ENCODE measurements at regions not wholly inside any gene's neighbourhood (a gene's known extent, or its start where the extent isn't known, plus 50 kb on each side); places are given as distances from the start of the nearest gene placed in this dataset.

DNA sequence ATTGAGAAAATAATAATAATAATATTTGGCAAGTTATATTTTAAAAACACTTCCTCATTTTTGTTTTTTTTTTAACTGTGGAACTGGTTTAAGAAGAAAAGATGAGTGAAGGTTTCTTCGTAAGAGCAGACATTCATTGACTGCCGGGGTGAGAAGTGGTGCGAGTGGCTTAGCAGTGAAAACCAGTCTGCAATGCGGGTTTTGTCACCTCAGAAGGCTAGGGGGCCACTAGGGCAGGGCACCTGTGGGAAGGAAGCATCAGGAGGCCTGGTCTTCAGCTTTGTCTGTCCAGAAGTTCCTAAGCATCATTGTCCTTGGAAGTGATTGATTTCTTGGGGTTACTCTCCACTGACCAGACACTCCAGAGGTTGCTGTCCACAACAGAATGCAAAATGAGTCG lies 339.2 kb downstream of the ZNF326 start:
- no peak for TF ChIP-seq POLR2A (IDR thresholded peaks at IDR 0.05)
- TF ChIP-seq, protein P1, sequence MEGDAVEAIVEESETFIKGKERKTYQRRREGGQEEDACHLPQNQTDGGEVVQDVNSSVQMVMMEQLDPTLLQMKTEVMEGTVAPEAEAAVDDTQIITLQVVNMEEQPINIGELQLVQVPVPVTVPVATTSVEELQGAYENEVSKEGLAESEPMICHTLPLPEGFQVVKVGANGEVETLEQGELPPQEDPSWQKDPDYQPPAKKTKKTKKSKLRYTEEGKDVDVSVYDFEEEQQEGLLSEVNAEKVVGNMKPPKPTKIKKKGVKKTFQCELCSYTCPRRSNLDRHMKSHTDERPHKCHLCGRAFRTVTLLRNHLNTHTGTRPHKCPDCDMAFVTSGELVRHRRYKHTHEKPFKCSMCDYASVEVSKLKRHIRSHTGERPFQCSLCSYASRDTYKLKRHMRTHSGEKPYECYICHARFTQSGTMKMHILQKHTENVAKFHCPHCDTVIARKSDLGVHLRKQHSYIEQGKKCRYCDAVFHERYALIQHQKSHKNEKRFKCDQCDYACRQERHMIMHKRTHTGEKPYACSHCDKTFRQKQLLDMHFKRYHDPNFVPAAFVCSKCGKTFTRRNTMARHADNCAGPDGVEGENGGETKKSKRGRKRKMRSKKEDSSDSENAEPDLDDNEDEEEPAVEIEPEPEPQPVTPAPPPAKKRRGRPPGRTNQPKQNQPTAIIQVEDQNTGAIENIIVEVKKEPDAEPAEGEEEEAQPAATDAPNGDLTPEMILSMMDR (IDR thresholded peaks at IDR 0.05), result no peak

Data from sigmoid colon (tissue), 3 donors.